ENCODE measurements at regions not wholly inside any gene's neighbourhood (a gene's known extent, or its start where the extent isn't known, plus 50 kb on each side); places are given as distances from the start of the nearest gene placed in this dataset.
"Not testable (repeated sequence)": the region's sequence is repeated elsewhere in the genome, so short reads cannot be mapped to it uniquely, and the experiment has no call there.

DNA sequence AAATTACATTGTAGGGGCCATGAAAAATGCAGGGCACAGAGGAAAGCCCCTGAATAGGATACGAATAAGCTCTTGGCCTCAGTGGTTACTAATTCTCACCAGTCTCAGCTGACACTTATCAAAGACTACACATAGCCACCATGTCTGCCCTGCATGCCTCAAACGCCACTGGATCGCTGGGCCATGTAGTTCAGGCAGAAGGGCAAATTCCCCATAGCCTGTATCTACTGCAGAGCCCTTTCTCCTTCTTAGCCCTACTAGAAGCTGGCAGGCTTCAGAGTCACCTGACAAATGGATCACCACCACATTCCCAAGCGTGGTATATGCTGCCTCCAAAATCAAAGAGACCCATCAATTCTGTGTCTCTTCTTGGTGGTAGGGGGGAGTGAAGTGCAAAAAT, 177.4 kb downstream of the MINAR1 start:
- no peak for DNase-seq

DNA sequence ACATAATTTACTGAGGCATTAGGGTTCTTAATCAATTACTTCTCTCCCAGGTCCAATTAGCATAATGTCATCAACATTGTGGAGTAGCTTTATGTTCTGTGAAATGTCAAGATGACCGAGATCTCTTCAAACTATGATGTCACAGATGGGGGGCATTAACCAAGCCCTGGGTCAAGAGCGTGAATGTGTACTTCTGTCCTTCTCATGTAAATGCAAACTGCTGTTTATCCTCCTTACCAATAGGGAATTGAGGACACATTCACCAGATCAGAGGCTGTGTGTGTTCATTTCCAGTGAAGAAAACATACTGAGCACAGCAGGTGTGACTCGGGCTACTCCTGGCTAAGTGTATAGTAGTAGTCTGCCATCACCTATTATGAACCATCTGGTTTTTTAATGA, 177.9 kb downstream of the MINAR1 start:
- DNase-seq = no peak

DNA sequence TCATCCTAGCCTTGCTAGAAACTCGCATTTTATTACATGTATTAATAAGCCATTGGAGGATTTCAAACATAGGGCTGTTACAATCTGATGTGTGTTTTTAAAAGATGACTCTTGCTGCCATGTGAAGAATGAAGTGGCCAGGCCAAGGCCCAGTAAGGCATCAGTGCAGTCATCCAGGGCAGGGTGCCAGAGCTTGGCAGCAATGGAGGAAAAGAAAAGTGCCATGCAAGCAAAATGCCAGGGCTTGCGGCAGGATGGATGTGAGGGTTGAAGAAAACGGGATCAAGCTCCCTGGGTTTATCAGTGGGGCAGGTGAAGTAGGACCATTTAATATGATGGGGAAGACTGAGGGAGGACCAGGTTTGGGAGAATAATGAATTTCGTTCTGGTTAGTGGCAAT, 183.6 kb downstream of the MINAR1 start:
- no peak for DNase-seq

DNA sequence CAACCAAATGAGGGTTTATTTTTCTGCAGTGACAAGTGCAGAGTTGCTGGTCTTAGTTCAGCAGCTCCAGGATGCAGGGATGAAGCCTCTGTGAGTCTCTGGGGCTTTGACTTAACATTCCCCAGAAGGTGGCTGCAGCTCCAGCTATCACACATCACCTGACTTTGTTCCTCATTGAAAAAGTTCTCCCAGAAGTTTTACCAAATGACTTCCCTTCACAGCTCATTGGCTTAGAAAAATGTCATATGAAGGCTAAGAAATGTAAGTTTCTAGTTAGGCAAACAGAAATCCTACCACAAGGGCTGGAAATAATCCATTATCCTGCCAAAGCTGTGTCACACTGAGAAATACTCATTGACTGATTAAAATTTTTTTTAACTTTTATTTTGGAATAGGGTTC, 184.9 kb downstream of the MINAR1 start:
- no peak for DNase-seq

DNA sequence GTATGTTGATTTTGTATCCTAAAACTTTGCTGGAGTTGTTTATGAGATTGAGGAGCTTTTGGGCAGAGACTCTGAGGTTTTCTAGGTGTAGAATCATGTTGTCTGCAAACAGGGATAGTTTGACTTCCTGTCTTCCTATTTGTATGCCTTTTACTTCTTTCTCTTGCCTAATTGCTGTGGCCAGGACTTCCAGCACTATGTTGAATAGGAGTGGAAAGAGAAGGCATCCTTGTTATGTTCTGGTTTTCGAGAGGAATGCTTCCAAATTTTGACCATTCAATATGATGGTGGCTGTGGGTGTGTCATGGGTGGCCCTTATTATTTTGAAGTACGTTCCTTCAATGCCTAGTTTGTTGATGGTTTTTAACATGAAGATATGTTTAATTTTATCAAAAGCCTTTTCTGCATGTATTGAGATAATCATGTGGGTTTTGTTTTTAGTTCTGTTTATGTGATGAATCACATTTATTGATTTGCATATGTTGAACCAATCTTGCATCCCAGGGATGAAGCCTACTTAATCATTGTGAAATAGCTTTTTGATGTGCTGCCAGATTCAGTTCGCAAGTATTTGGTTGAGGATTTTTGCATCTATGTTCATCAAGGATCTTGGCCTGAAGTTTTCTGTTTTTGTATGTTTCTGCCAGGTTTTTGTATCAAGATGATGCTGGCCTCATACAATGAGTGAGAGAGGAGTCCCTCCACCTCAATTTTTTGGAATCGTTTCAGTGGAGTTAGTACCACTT, 188.1 kb downstream of the MINAR1 start:
- DNase-seq = no peak

DNA sequence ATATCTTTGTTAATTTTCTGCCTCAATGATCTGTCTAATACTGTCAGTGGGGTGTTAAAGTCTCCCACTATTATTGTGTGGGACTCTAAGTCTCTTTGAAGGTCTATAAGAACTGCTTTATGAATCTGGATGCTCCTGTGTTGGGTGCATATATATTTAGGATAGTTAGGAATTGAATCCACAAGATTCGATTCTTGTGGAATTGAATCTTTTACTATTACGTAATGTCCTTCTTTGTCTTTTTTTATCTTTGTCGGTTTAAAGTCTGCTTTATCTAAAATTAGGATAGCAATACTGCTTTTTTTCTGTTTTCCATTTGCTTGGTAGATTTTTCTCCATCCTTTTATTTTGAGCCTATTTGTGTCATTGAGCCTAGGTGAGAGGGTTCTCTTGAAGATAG, 189.7 kb downstream of the MINAR1 start:
- not testable (repeated sequence) for DNase-seq

DNA sequence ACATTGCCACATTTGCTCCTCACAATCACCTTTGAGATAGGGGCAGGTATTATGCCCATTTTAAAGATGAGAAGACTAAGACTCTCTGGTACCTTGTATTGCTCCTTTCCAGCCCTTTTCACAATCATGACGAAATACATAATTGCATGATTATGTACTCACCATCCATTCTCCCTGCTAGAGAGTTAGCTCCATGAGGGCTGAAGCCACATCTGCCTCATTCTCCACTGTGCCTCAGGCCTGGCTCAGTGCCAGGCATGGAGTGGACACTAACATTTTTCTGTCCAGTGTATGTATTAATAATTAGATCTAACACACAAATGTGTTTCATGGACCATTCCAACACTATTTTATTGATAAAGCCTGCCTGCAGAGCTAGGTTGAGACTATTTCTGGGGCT, 191.4 kb downstream of the MINAR1 start:
- no peak for DNase-seq

DNA sequence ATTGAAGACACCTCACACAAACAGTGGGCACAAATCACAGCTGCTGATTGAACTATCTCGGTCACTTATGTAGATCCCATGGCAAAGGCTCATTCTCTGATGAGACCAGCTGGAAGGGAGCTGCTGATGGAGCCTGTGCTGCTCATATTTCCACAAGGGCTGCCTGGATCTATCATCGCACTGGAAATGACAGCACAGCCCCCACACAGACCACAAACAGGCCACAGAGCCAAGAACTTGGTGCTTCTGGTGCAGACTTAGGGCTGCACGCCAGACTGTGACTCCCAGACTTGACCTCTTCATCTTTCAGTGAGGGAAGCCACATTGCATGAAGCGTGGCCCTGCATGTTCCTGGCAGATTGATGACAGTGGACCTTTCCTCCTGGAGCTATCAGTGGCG, 197.6 kb downstream of the MINAR1 start:
- DNase-seq = no peak

DNA sequence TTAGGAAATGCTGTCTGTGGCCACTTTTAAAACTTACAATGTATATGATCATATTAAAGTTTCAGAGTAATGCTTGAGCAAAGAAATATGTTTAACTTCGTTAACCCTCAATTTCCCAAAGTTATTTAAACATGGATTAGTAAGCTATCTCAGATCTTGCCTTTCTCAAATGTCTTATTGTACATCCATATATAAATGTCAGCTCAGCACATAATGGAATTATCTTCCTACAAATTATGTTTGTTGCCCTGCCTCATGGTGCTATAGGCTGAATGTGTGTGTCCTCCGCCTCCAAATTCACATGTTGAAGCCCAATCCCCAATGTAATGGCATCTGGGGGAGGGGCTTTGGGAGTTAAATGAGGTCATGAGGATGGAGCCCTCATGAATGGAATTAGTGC, 200.3 kb downstream of the MINAR1 start:
- DNase-seq = no peak

DNA sequence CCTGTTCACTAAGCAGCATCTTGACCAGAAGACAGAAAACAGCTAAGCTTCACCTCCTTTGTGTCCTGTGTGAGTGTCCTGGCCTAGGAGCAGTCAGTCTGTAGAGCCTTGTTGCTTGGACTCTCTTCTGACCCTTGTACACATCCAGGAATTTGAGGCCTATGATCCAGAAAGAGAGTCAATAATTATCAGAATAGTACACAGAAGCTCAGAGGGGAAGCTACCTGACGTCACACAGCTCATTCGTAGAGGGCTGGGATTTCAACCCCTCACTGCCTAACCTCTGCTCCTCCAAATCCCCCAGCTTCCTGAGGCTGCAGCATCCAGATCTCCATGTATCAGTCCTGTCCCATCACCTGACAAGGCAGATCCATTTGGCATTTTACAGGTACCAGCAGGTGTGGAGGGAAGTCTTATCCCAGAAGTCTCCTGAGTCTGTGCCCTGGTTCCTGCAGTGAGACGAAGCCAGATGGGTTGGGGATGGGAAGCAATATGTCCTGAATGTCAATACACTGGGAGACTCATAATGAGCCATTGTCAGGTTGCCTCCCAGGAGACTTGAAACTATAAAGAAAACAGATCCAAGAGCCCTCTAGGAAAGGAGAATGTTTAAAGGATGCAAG, 203.1 kb downstream of the MINAR1 start:
- DNase-seq = no peak

DNA sequence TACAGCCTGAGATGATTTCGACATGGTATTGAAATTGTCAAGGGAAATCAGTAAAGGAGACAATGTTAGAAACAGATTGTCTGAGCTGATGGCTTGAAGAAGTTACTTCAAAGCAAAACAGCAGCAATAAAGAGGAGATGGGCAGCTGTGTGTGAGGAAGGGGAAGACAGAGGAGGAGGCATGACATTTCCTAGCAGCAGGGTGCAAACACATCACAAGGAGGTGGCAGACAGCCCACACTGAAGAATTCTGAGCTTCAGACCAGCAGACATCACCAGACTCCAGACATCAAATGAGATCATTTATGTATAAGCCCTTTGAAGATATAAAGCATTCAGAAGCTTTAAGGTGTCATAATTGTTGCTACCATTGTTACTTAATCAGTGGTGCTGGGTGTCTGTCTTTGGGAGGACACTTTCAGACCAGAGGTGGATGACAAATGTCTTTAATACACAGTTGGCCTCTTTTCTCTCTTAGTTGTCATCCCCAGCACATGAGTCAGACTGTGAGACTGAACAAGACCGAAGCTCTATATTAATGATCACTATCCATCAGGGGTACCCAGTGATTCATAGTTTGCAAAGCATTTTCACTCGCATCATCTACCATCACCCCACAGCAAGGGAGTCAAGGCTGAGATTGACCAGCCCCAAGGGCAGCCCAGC, 203.9 kb downstream of the MINAR1 start:
- no peak for DNase-seq

DNA sequence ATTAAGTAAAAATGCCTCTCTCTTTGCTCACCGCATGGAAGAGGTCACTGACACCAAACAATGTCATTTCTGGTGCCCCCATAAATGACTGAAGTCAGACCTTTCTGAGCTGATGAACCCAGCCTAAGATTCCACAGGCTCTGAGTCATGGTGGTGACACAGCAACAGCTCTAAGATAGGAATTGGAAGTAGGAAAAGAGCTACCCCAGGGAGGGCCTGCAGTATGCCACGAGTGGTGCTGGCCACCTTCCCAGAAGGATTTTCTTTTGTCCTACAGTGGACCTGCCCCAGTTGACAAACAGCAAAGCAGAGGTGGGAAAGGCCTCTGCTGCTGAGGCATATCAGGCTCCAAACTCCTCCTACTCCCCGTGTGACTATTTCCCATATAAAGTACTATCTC, 208.1 kb downstream of the MINAR1 start:
- DNase-seq = no peak

DNA sequence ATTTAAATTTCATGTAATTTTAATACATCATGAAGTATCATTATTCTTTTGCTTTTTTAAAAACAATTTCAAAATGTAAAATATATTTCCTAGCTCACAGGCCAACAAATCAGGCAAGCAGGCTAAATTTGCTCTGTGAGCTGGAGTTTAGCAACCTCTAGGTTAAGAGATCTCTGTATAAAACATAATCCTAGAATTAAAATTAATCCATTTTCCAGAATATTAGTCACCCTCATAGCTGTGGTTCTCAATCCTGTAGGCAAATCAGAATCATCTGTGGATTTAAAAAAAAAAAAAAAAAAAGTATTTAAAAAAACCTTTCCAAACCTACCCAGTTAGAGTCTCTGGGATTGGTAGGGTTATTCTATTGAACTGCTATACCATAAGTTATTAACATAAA, 209.7 kb downstream of the MINAR1 start:
- no peak for DNase-seq

DNA sequence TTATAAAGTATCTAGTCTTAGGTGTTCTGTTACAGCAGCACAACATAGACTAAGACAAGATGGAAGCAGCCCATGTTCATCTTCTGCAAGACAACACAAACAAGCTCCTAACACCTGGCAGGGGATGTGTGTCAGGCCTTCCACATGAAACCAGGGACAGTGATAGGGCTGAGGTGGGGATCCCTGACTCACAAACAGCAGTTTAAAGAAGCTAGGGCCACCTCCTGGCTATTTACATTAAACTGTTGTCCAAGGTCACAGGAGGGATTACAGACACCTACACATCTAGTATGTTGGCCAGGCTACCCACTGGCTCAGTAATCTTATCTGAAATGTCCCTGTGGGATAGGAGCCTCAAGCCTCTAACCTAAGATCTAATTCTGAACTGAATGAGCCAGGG, 211.3 kb downstream of the MINAR1 start:
- no peak for DNase-seq

DNA sequence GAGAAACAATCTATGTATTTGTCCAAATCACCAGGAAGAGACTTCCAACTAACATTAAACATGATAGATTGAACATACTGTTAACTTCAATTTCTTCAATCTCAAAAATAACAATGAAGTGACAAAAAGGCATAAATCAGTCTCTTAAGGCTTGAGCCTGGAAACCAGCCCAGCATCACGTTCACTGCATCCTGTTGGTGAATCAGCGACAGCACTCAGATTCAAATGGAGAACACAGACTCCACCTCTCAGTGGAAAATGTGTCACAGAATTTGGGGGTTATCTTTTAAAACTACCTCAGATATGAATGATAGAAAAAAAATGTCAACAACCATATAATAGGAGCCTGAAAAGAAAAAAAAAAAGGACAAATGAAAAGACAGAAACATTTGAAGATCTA, 212.0 kb downstream of the MINAR1 start:
- no peak for DNase-seq

DNA sequence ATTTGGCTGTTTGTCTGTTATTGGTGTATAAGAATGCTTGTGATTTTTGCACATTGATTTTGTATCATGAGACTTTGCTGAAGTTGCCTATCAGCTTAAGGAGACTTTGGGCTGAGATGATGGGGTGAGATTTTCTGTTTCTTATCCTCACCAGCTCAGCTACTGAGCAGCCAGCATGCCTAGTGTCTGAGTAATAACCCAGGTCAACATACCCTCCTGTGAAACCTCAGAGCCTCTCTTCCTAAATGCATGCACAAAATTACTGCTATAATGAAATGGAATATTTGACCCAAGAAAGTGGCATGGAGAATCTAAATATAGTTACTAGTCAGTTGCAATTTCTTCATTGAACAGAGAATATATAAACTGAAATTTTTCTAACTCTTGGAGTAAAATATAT, 220.8 kb downstream of the MINAR1 start:
- not testable (repeated sequence) for DNase-seq

DNA sequence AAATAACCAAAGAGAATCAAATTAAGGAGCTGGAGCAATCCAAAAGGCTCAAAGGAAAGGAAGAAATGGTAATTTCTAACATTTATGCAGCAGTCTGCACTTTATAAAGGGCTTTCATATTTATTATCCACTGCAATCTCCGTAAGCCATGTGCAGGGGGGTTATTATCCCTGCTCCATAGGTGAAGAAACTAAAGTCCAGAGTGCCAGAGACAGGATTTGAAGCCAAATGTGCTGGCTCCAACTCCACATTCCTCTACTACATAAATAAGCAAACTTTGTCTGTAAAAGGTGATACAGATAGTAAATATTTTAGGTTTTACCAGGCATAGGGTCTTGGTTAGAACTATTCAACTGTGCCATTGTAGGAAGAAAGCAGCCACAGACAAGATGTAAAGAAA, 221.4 kb downstream of the MINAR1 start:
- DNase-seq = no peak

DNA sequence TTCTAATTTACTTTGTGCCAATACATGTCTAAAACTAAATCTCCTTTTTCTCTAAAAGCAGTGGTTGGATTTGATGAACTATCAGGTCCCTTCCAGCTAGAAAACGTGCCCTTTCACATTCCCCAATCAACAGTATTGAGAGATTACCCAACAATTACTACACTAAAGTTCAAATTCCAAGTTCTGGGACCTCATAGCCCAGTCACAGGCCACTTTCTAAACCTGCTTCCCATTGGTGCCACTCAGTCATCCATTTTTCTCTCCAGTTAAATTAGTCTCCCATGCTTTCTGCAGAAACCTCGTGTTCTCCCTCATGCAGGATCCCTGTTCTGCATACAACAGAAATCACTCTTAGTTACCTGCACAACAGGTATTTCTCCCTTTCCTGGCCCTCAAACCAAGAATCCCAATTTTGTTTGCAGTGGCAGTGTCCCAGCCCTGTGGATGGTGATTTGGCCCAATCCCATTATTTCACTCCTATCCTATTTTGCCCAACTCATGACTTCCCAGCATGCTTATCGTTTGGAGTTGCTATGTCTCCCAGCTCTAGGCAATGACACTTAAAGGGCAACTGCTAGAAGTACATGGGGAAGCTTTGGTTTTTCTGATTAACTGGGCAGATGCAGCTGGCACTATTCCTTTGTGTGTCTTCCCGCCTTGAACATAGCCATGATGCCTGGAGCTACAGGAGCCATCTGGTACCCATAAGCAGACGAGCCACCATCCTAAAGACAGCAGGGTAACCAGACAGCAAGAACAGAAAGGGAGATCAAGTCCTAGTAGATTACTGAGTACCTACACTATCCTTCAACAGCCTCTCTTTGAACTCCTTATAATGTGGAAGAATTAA, 224.2 kb downstream of the MINAR1 start:
- no peak for DNase-seq

DNA sequence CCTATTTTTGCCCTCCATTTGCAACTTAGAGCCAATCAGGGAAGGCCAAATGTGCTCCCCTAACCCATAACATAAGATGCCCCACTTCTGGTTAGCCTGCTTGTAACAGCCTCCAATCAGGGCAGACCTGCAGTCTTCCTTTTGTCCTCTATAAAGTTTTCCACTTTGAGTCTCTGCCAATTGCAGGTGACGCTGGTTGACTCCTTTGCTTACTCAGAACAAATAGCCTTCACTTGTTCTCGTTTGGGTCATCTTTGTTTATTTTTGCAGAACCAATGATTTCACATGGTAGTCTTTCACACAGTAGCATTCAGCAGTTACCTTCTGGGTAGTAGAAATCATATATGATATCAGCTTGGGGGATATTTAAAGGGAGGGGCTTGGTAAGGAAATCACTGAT, 225.6 kb downstream of the MINAR1 start:
- DNase-seq = no peak

DNA sequence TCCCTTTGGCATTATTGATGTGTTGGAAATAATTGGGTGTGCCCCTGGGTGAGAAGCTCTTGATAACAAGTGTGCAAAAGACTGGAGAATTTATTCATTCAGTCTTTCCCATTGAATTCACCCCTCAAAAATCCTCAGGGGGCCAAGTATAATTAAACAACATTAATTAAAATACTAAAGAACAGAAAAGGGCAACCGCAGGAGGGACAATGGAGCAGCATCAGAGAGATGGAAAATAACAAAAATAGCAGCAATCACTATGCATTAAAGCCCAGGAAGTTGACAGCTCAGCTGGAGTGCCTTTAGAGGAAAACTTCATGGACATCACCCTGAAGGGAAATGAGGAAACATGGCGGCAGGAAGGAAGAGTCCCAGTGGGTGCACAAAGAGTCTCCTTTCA, 227.6 kb downstream of the MINAR1 start:
- DNase-seq = no peak

DNA sequence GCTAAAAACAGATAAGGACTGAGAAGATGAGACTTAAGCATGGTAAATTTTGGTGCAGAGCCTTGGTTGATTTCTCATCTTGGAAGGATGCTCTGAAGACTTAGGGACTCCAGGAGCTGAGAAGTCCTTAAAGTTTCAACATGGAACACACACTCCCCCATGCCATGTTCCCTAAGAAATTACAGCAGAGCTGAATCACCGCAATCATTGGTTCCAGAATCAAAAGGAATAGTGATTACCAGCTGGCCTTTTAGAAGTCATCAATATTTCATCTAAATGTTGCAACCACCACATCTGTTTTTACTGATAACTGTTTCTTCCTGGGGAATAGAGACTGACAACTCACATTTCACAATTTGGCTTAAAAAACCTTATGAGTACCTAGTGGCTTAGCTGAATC, 229.3 kb downstream of the MINAR1 start:
- no peak for DNase-seq

DNA sequence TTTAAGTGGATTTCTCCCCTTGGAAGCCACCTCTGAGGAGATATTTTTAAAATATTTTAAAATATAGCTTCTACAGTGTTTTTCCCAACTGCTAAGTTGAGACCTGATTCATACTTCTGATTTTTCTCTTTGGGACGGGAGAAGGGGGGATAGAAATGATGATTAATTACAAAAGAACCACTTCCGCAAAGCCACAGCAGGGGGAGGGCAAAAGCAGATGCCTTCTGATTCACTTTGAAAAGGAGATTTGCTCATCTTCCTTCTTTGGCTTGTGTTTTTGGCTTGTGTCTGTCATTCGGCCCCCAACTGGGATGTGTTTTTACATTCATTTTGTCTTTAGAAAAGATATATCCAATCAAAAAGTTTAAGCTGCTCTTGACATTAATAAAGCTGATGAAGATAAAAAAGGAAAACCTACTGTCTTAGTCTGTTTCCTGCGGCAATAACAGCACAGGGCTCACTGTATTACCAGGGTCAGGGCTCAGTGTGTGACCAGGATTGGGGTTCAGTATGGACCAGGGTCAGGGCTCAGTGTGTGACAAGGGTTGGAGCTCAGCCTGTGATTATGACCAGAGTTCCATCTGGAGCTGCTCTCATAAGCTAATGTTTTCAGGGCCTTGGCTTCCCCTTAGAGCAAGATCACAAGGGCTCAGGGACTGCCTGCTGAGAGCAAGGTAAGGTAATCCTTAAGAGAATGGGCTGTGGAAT, 223.2 kb downstream of the MTHFS start:
- no peak for DNase-seq

DNA sequence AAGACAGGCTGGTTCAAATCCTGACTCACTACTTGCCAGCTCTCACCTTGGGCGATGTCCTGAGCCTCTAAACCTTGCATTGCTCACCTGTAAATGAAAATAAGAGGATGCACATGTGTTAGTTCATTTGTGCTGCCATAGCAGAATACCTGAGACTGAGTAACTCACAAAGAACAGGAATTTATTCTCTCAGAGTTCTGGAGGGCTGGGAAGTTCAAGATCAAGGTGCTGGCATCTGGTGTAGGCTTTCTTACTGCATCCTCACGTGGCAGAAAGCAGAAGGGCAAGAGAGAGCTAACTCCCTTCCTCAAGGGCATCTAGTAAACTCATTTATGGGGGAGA, 222.7 kb downstream of the MTHFS start:
- no peak for DNase-seq
